ENCODE measurements at regions not wholly inside any gene's neighbourhood (a gene's known extent, or its start where the extent isn't known, plus 50 kb on each side); places are given as distances from the start of the nearest gene placed in this dataset.

DNA sequence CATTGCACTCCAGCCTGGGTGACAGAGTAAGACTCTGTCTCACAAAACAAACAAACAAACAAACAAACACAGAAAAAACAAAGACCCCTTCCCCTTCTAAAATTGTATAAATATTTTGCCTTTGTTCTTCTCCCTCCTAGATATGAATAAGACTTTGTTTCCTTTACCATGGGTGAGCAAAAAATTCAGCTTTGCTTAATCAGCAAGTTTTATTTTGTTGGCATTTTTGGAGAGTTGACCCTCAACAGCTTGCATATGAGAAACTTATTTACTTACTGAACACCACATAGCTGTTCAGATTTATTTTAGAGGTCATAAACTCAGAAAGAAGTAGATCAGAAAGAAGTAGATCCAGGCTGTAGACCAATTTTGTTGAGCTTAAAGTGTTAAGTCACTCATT, 395.2 kb upstream of the TOM1L1 start:
- TF ChIP-seq, protein P1, sequence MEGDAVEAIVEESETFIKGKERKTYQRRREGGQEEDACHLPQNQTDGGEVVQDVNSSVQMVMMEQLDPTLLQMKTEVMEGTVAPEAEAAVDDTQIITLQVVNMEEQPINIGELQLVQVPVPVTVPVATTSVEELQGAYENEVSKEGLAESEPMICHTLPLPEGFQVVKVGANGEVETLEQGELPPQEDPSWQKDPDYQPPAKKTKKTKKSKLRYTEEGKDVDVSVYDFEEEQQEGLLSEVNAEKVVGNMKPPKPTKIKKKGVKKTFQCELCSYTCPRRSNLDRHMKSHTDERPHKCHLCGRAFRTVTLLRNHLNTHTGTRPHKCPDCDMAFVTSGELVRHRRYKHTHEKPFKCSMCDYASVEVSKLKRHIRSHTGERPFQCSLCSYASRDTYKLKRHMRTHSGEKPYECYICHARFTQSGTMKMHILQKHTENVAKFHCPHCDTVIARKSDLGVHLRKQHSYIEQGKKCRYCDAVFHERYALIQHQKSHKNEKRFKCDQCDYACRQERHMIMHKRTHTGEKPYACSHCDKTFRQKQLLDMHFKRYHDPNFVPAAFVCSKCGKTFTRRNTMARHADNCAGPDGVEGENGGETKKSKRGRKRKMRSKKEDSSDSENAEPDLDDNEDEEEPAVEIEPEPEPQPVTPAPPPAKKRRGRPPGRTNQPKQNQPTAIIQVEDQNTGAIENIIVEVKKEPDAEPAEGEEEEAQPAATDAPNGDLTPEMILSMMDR (optimal IDR thresholded peaks at IDR 0.05 in 1 of 3, IDR thresholded peaks at IDR 0.05 in 1 of 3, conservative IDR thresholded peaks at IDR 0.05 in 1 of 3; ENCODE audit: extremely low read depth in 1 of 3, insufficient read depth in 2 of 3, low read length in 3 of 3): no peak
- TF ChIP-seq EZH2 (IDR thresholded peaks at IDR 0.05; ENCODE audit: low read length): no peak
